Heart right ventricle (tissue), 16 donors: ENCODE measurements at regions not wholly inside any gene's neighbourhood (a gene's known extent, or its start where the extent isn't known, plus 50 kb on each side); places are given as distances from the start of the nearest gene placed in this dataset.

ENCODE experiments used
- ATAC-seq, 8 donors: fragments of 200-7000 bp; cut with Tn5 transposase; one replicate each; pipeline ENCODE4 v1.9.1; 2020; ENCODE audit warnings: mild to moderate bottlenecking in 8 of 8, moderate library complexity in 8 of 8, moderate number of reproducible peaks in 1 of 8
- DNase-seq, 2 donors: peaks; one replicate each; pipeline ENCODE4 v3.0.0-alpha.2; 2020
- H3K27ac ChIP-seq, 10 donors: fragments of 200-600 bp; sonication (generic) in 2 of 10; one replicate each; pipeline versions ENCODE4 v1.5.0 to v1.8.0; 2020 to 2022; ENCODE audit warnings: mild to moderate bottlenecking in 3 of 10
- H3K27me3 ChIP-seq, 7 donors: fragments of 200-600 bp; one replicate each; pipeline ENCODE4 v1.8.0; 2021 to 2022; ENCODE audit warnings: mild to moderate bottlenecking in 2 of 7
- H3K36me3 ChIP-seq, 9 donors: fragments of 200-600 bp; sonication (generic) in 1 of 9; one replicate each; pipeline versions ENCODE4 v1.5.0 to v1.8.0; 2020 to 2022; ENCODE audit warnings: mild to moderate bottlenecking in 2 of 9
- H3K4me1 ChIP-seq, 9 donors: fragments of 200-600 bp; sonication (generic) in 1 of 9; one replicate each; pipeline versions ENCODE4 v1.5.0 to v1.8.0; 2020 to 2022; ENCODE audit warnings: mild to moderate bottlenecking in 4 of 9
- H3K4me3 ChIP-seq, 10 donors: fragments of 200-600 bp; sonication (generic) in 2 of 10; one replicate each; pipeline versions ENCODE4 v1.5.0 to v1.8.0; 2020 to 2022; ENCODE audit warnings: mild to moderate bottlenecking in 7 of 10, moderate library complexity in 2 of 10
- H3K9me3 ChIP-seq, 11 donors: fragments of 200-600 bp in 10 of 11; sonication (generic) in 2 of 11; one replicate each; pipeline versions ENCODE4 v1.5.0 to v1.8.0; 2013 to 2022; ENCODE audit warnings: mild to moderate bottlenecking in 2 of 11, control low read depth in 1 of 11, moderate library complexity in 1 of 11
- WGBS, 2 donors: extraction: QIAGEN DNeasy Blood & Tissue Kit; methylation state at CpG; one replicate each; pipeline ENCODE4 v1.1.7; 2013; ENCODE audit warnings: inconsistent platforms in 1 of 2; 5-methylcytosine and 5-hydroxymethylcytosine counted together
- intact Hi-C, 10 donors: fragments of 100-400 bp; cut with DNase I; formaldehyde crosslinking; loops; one replicate each; pipeline versions ENCODE4 v1.11.1 to v1.14.2; 2022
- TF ChIP-seq, protein P1 (sequence below), 9 donors: fragments of 200-600 bp; sonication (generic) in 2 of 9; IDR thresholded peaks; one replicate each; pipeline versions ENCODE4 v1.5.0 to v1.8.0; 2021 to 2022; ENCODE audit warnings: antibody characterized with exemption in 9 of 9, mild to moderate bottlenecking in 5 of 9, moderate library complexity in 1 of 9
- donor health status: Arrhythmogenic right ventricular cardiomyopathy.
- donor health status: ischemic (EF 13 %, LVEDD 7.1; RV severe dilation, severe dysfunction).
- donor health status: healthy with polysubstance abuse.
- donor health status: DM: no; HTN: yes; CAD: no.
- donor health status: DM: no; HTN: no; CAD: no.
- donor health status: ischemic (EF 25% LVEDD 6.9; RV normal size, moderate dysfunction).
- donor health status: ischemic (EF 25% LVEDD 5.7; RV mildly dilated, moderate dysfunction).
- donor health status: healthy.
- donor health status: DM: yes; HTN: yes; CAD: no.
- donor health status: Ischemic cardiomyopathy.
- donor health status: ischemic (EF 35%, LVEDD 5.7; RV mildly dilated, moderate dysfunction).
- donor health status: nonischemic (EF 11% LVEDD 7.7; RV severe dilation, severe dysfunction).
- donor health status: DM: yes; HTN: yes; CAD: no.
- donor health status: PGD.
- donor health status: ischemic (EF 29% LVEDD 5.4; RV normal size, mild dysfunction).
- donor health status: nonischemic (EF 23%, LVEDD 6.1; RV moderate dilation, normal function).

DNA sequence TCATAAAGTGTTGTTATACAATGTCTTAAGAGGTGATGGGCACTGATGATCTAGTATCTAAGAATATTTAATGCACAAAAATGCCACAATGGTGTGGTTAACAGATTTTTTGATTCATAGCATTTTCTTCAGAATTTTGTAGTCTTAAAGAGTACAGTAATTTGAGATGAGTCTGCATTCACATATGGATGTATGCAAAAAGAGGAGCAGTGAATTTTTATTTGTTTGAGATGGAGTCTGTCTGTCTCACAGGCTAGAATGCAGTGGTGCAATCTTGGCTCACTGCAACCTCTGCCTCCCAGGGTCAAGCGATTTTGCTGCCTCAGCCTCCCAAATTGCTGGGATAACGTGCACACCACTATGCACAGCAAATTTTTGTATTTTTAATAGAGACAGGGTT is 110.5 kb downstream of the ZPLD1 start:
- no peak for ATAC-seq
- TF ChIP-seq, protein P1, sequence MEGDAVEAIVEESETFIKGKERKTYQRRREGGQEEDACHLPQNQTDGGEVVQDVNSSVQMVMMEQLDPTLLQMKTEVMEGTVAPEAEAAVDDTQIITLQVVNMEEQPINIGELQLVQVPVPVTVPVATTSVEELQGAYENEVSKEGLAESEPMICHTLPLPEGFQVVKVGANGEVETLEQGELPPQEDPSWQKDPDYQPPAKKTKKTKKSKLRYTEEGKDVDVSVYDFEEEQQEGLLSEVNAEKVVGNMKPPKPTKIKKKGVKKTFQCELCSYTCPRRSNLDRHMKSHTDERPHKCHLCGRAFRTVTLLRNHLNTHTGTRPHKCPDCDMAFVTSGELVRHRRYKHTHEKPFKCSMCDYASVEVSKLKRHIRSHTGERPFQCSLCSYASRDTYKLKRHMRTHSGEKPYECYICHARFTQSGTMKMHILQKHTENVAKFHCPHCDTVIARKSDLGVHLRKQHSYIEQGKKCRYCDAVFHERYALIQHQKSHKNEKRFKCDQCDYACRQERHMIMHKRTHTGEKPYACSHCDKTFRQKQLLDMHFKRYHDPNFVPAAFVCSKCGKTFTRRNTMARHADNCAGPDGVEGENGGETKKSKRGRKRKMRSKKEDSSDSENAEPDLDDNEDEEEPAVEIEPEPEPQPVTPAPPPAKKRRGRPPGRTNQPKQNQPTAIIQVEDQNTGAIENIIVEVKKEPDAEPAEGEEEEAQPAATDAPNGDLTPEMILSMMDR (IDR thresholded peaks at IDR 0.05) = no peak
- H3K36me3 ChIP-seq = no peaks in the 10 kb centered on the region
- 70 to 77% methylated on average over 2 of the region's 2 CpGs for WGBS, 2 donors
- H3K4me3 ChIP-seq = no peak overlapping the region
- H3K27me3 ChIP-seq = peaks cover 0 to 17% (median 0%) of the 10 kb centered on the region in 7 donors
- H3K9me3 ChIP-seq = no peaks in the 10 kb centered on the region
- intact Hi-C loops = loop anchor here in 1 of 10 donors (10.0 kb wide), 1 partner anchor 740 kb away; no protein-coding TSS in a partner anchor
- H3K4me1 ChIP-seq = no peaks in the 10 kb centered on the region
- no peak overlapping the region for H3K27ac ChIP-seq
- DNase-seq = no peak

DNA sequence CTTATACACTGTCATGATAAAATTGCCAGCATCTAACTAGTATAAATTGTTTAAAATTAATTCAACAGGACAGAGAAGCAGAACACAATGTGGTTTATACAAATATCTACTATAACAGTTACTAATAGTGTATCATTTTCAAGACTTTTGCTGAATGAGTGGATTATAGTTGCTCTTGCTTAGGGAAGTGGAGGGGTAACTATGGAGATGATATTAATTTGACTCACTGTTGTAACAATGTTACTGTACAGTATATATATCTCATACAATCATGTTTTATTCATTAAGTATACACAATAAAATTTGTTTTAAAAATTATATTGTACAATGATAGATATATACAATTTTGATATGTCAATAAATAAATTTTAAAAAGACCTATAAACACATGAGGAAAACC is 119.1 kb downstream of the ZPLD1 start:
- H3K4me1 ChIP-seq = no peaks in the 10 kb centered on the region
- intact Hi-C loops = no loop called here

GRCh38 chr3:102570511-102570910 is 135.7 kb downstream of the ZPLD1 start:
- intact Hi-C loops = no loop called here
- WGBS, 2 donors = 48 to 60% methylated on average over 2 of the region's 2 CpGs
- DNase-seq = no peak
- Histone ChIP-seq H3K9me3 (no peaks in the 10 kb centered on the region), H3K4me3 (no peak overlapping the region), H3K27ac (no peak overlapping the region), H3K27me3 (no peaks in the 10 kb centered on the region), H3K4me1 (no peaks in the 10 kb centered on the region), H3K36me3 (no peaks in the 10 kb centered on the region)
- TF ChIP-seq, protein P1 (IDR thresholded peaks at IDR 0.05) = no peak
- no peak for ATAC-seq

More for the DNA sequence above, 119.1 kb downstream of the ZPLD1 start:
- ATAC-seq = no peak
- no peak for DNase-seq
- no peaks in the 10 kb centered on the region for H3K9me3 ChIP-seq
- H3K27me3 ChIP-seq = no peaks in the 10 kb centered on the region
- H3K4me3 ChIP-seq = no peak overlapping the region
- no peaks in the 10 kb centered on the region for H3K36me3 ChIP-seq
- TF ChIP-seq, protein P1 (IDR thresholded peaks at IDR 0.05) = no peak
- H3K27ac ChIP-seq = no peak overlapping the region

- no peaks in the 10 kb centered on the region for H3K4me1 ChIP-seq
- TF ChIP-seq, protein P1 (IDR thresholded peaks at IDR 0.05) = no peak
- no peaks in the 10 kb centered on the region for H3K9me3 ChIP-seq
- no peaks in the 10 kb centered on the region for H3K27me3 ChIP-seq
- DNase-seq (no peak), ATAC-seq (no peak)
- no peak overlapping the region for H3K27ac ChIP-seq
- H3K4me3 ChIP-seq = no peak overlapping the region
- intact Hi-C loops = no loop called here
- H3K36me3 ChIP-seq = no peaks in the 10 kb centered on the region
- 84 to 86% methylated on average over 1 of the region's 1 CpG for whole genome bisulfite sequencing, 2 donors
Measured at GRCh38 chr3:102571006-102571405, 136.2 kb downstream of the ZPLD1 start.
